ENCODE measurements at regions not wholly inside any gene's neighbourhood (a gene's known extent, or its start where the extent isn't known, plus 50 kb on each side); places are given as distances from the start of the nearest gene placed in this dataset.

DNA sequence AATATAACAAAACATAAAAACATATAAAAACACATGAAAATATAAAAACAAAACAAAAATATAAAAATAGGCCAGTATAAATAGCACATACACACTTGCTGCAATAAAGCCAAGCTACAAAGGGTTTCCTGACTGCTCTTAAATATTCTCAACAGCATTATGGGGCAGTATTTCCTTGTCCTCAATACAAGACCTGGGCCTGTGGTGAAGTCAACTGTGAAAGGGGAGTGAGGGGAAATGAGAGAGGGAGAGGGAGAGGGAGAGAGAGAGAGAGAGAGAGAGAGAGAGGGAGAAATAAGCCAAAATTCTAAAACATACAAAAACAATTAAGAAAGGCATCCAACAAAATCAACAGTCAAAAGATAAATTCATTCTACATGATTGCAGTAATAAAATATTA, 82.6 kb upstream of the NEDD4L start:
- TF ChIP-seq POLR2AphosphoS5 (IDR thresholded peaks at IDR 0.05; ENCODE audit: low read depth, low read length) (no peak), RAD21 (IDR thresholded peaks at IDR 0.05; ENCODE audit: low read length) (no peak), SMC3 (IDR thresholded peaks at IDR 0.05; ENCODE audit: low read depth, low read length) (no peak), TAF1 (IDR thresholded peaks at IDR 0.05; ENCODE audit: borderline replicate concordance, low read depth, low read length) (no peak), EP300 (IDR thresholded peaks at IDR 0.05; ENCODE audit: borderline replicate concordance in 1 of 2, low read depth in 1 of 2, low read length in 1 of 2) (no peak)
- TF ChIP-seq, protein P1, sequence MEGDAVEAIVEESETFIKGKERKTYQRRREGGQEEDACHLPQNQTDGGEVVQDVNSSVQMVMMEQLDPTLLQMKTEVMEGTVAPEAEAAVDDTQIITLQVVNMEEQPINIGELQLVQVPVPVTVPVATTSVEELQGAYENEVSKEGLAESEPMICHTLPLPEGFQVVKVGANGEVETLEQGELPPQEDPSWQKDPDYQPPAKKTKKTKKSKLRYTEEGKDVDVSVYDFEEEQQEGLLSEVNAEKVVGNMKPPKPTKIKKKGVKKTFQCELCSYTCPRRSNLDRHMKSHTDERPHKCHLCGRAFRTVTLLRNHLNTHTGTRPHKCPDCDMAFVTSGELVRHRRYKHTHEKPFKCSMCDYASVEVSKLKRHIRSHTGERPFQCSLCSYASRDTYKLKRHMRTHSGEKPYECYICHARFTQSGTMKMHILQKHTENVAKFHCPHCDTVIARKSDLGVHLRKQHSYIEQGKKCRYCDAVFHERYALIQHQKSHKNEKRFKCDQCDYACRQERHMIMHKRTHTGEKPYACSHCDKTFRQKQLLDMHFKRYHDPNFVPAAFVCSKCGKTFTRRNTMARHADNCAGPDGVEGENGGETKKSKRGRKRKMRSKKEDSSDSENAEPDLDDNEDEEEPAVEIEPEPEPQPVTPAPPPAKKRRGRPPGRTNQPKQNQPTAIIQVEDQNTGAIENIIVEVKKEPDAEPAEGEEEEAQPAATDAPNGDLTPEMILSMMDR (IDR thresholded peaks at IDR 0.05): no peak
